IPS-15b (cell line): ENCODE measurements at regions not wholly inside any gene's neighbourhood (a gene's known extent, or its start where the extent isn't known, plus 50 kb on each side); places are given as distances from the start of the nearest gene placed in this dataset.

ENCODE experiments used
- H3K27me3 ChIP-seq: one replicate; pipeline ENCODE4 v1.6.1; 2013; ENCODE audit warnings: low read length; ENCODE audit not compliant: control insufficient read depth, insufficient read depth
- H3K36me3 ChIP-seq: one replicate; pipeline ENCODE4 v1.6.1; 2013; ENCODE audit warnings: low read length; ENCODE audit not compliant: control insufficient read depth, insufficient read depth
- H3K4me1 ChIP-seq: one replicate; pipeline ENCODE4 v1.6.1; 2013; ENCODE audit warnings: mild to moderate bottlenecking, low read length; ENCODE audit not compliant: control insufficient read depth, insufficient read depth
- H3K4me3 ChIP-seq: one replicate; pipeline ENCODE4 v1.5.1; 2013; ENCODE audit warnings: low read depth, low read length
- H3K9ac ChIP-seq: one replicate; pipeline ENCODE4 v1.6.1; 2013; ENCODE audit warnings: low read depth, mild to moderate bottlenecking, low read length
- H3K9me3 ChIP-seq: one replicate; pipeline ENCODE4 v1.6.1; 2013; ENCODE audit warnings: mild to moderate bottlenecking, low read length; ENCODE audit not compliant: control insufficient read depth, insufficient read depth

GRCh38 chr2:133723133-133723532, 154.9 kb upstream of the NCKAP5 start:
- Histone ChIP-seq H3K9ac (no peak overlapping the region), H3K9me3 (no peaks in the 10 kb centered on the region), H3K4me3 (no peak overlapping the region), H3K27me3 (no peaks in the 10 kb centered on the region), H3K36me3 (no peaks in the 10 kb centered on the region), H3K4me1 (no peaks in the 10 kb centered on the region)

- Histone ChIP-seq H3K9me3 (no peaks in the 10 kb centered on the region), H3K9ac (no peak overlapping the region), H3K36me3 (no peaks in the 10 kb centered on the region), H3K4me3 (no peak overlapping the region), H3K27me3 (no peaks in the 10 kb centered on the region), H3K4me1 (no peaks in the 10 kb centered on the region)
These were observed 158.7 kb upstream of the NCKAP5 start for GRCh38 chr2:133726973-133727372.

GRCh38 chr2:133732059-133732458, 163.8 kb upstream of the NCKAP5 start:
- no peaks in the 10 kb centered on the region for H3K36me3 ChIP-seq
- H3K4me3 ChIP-seq = no peak overlapping the region
- H3K4me1 ChIP-seq = no peaks in the 10 kb centered on the region
- no peaks in the 10 kb centered on the region for H3K27me3 ChIP-seq
- H3K9ac ChIP-seq = no peak overlapping the region
- H3K9me3 ChIP-seq = no peaks in the 10 kb centered on the region

- Histone ChIP-seq H3K27me3 (no peaks in the 10 kb centered on the region), H3K4me3 (no peak overlapping the region), H3K36me3 (no peaks in the 10 kb centered on the region), H3K9me3 (no peaks in the 10 kb centered on the region), H3K4me1 (no peaks in the 10 kb centered on the region), H3K9ac (no peak overlapping the region)
These were observed 165.0 kb upstream of the NCKAP5 start for GRCh38 chr2:133732982-133733900.

- H3K27me3 ChIP-seq = no peaks in the 10 kb centered on the region
- H3K9me3 ChIP-seq = no peaks in the 10 kb centered on the region
- no peak overlapping the region for H3K4me3 ChIP-seq
- H3K36me3 ChIP-seq = no peaks in the 10 kb centered on the region
- H3K9ac ChIP-seq = no peak overlapping the region
- no peaks in the 10 kb centered on the region for H3K4me1 ChIP-seq
These were observed 165.6 kb upstream of the NCKAP5 start for GRCh38 chr2:133733901-133734255.

- Histone ChIP-seq H3K36me3 (no peaks in the 10 kb centered on the region), H3K9me3 (no peaks in the 10 kb centered on the region), H3K4me3 (no peak overlapping the region), H3K9ac (no peak overlapping the region), H3K4me1 (no peaks in the 10 kb centered on the region), H3K27me3 (no peaks in the 10 kb centered on the region)
These were observed 166.6 kb upstream of the NCKAP5 start for GRCh38 chr2:133734716-133735495.

GRCh38 chr2:133736674-133737073, 168.4 kb upstream of the NCKAP5 start:
- Histone ChIP-seq H3K9me3 (no peaks in the 10 kb centered on the region), H3K9ac (no peak overlapping the region), H3K4me3 (no peak overlapping the region), H3K27me3 (no peaks in the 10 kb centered on the region), H3K36me3 (no peaks in the 10 kb centered on the region), H3K4me1 (no peaks in the 10 kb centered on the region)

GRCh38 chr2:133737242-133737993, 169.2 kb upstream of the NCKAP5 start:
- H3K4me1 ChIP-seq = no peaks in the 10 kb centered on the region
- H3K9me3 ChIP-seq = no peaks in the 10 kb centered on the region
- H3K36me3 ChIP-seq = no peaks in the 10 kb centered on the region
- no peak overlapping the region for H3K4me3 ChIP-seq
- H3K27me3 ChIP-seq = no peaks in the 10 kb centered on the region
- H3K9ac ChIP-seq = no peak overlapping the region

- Histone ChIP-seq H3K9ac (no peak overlapping the region), H3K4me1 (no peaks in the 10 kb centered on the region), H3K4me3 (no peak overlapping the region), H3K36me3 (no peaks in the 10 kb centered on the region), H3K27me3 (no peaks in the 10 kb centered on the region), H3K9me3 (no peaks in the 10 kb centered on the region)
These were observed 170.8 kb upstream of the NCKAP5 start for GRCh38 chr2:133739039-133739438.

- H3K27me3 ChIP-seq = no peaks in the 10 kb centered on the region
- H3K4me3 ChIP-seq = no peak overlapping the region
- no peak overlapping the region for H3K9ac ChIP-seq
- H3K36me3 ChIP-seq = no peaks in the 10 kb centered on the region
- H3K4me1 ChIP-seq = no peaks in the 10 kb centered on the region
- H3K9me3 ChIP-seq = no peaks in the 10 kb centered on the region
These were observed 172.2 kb upstream of the NCKAP5 start for GRCh38 chr2:133740500-133740899.

GRCh38 chr2:133748007-133748700, 179.9 kb upstream of the NCKAP5 start:
- Histone ChIP-seq H3K9me3 (no peaks in the 10 kb centered on the region), H3K4me3 (no peak overlapping the region), H3K9ac (no peak overlapping the region), H3K4me1 (no peaks in the 10 kb centered on the region), H3K27me3 (no peaks in the 10 kb centered on the region), H3K36me3 (no peaks in the 10 kb centered on the region)
